Gastrocnemius medialis (tissue), 4 donors: ENCODE measurements at regions not wholly inside any gene's neighbourhood (a gene's known extent, or its start where the extent isn't known, plus 50 kb on each side); places are given as distances from the start of the nearest gene placed in this dataset.

Experiments
- ATAC-seq, 2 donors: fragments of 150-250 bp; one replicate each; pipeline ENCODE4 v1.9.1; 2016
- DNase-seq, 2 donors: peaks; one replicate each; pipeline ENCODE4 v3.0.0-alpha.2; 2019
- H3K27ac ChIP-seq, 4 donors: fragments of 200-600 bp; sonication (generic); 1 replicate in 1 of 4; 2 replicates in 3 of 4; pipeline ENCODE4 v1.5.1; 2016 to 2018; ENCODE audit warnings: mild to moderate bottlenecking in 2 of 4, moderate library complexity in 1 of 4
- H3K27me3 ChIP-seq, 3 donors: fragments of 200-600 bp; sonication (generic) in 2 of 3; 1 replicate in 1 of 3; 2 replicates in 2 of 3; pipeline versions ENCODE4 v1.5.1 to v1.6.0; 2016 to 2019; ENCODE audit warnings: mild to moderate bottlenecking in 1 of 3, moderate library complexity in 1 of 3
- H3K36me3 ChIP-seq, 2 donors: fragments of 200-600 bp; sonication (generic) in 1 of 2; one replicate each; pipeline ENCODE4 v1.5.1; 2017 to 2018
- H3K4me1 ChIP-seq, 2 donors: fragments of 200-600 bp; sonication (generic) in 1 of 2; one replicate each; pipeline ENCODE4 v1.5.1; 2016 to 2017; ENCODE audit warnings: mild to moderate bottlenecking in 2 of 2
- H3K4me3 ChIP-seq, 4 donors: fragments of 200-600 bp; sonication (generic) in 3 of 4; 1 replicate in 1 of 4; 2 replicates in 3 of 4; pipeline ENCODE4 v1.5.1; 2016 to 2019; ENCODE audit warnings: mild to moderate bottlenecking in 2 of 4
- H3K9me3 ChIP-seq, 3 donors: fragments of 200-600 bp; sonication (generic) in 2 of 3; 1 replicate in 1 of 3; 2 replicates in 2 of 3; pipeline ENCODE4 v1.5.1; 2016 to 2019
- CTCF ChIP-seq, 5 experiments: fragments of 450-650 bp in 3 of 5; fragments of 200-600 bp in 2 of 5; sonication (generic) in 2 of 5; IDR thresholded peaks in 4 of 5; conservative IDR thresholded peaks in 1 of 5; 1 replicate in 4 of 5; 2 replicates in 1 of 5; pipeline ENCODE4 v1.5.1; 2016 to 2019; ENCODE audit warnings: antibody characterized with exemption in 5 of 5, mild to moderate bottlenecking in 3 of 5, moderate library complexity in 3 of 5
- POLR2A ChIP-seq, 2 donors: fragments of 450-650 bp; IDR thresholded peaks; one replicate each; pipeline ENCODE4 v1.6.1; 2017; ENCODE audit warnings: antibody characterized with exemption in 2 of 2, mild to moderate bottlenecking in 2 of 2, moderate library complexity in 2 of 2
- in situ Hi-C, 4 donors: fragments of 200-750 bp; cut with MboI; loops; one replicate each; pipeline versions ENCODE4 v1.15.0 to v1.8.0; 2017; ENCODE audit warnings: low sequenced_read_pairs in 4 of 4
- intact Hi-C: fragments of 100-400 bp; cut with DNase I; formaldehyde crosslinking; loops from one replicate; pipeline ENCODE4 v1.15.1; 2023; ENCODE audit warnings: low total_unique reads

- DNase-seq = peak; percentile 26 to 28
Observed at GRCh38 chr1:244322791-244323521, 128.8 kb downstream of the ADSS2 start.

GRCh38 chr1:244324176-244324883, 127.4 kb downstream of the ADSS2 start:
- in situ Hi-C loops = no loop called here
- ATAC-seq = no peak
- intact Hi-C loops = no loop called here
- no peak for TF ChIP-seq CTCF (IDR thresholded peaks at IDR 0.05 in 4 of 5, conservative IDR thresholded peaks at IDR 0.05 in 1 of 5)
- TF ChIP-seq POLR2A (IDR thresholded peaks at IDR 0.05) = no peak
- Histone ChIP-seq H3K9me3 (no peaks in the 10 kb centered on the region), H3K27me3 (no peaks in the 10 kb centered on the region), H3K36me3 (no peaks in the 10 kb centered on the region), H3K27ac (no peak overlapping the region), H3K4me1 (peaks cover 0 to 4% of the 10 kb centered on the region in 2 donors), H3K4me3 (no peak overlapping the region)
- DNase-seq = no peak

More at GRCh38 chr1:244322791-244323521, 128.8 kb downstream of the ADSS2 start:
- no peak for TF ChIP-seq POLR2A (IDR thresholded peaks at IDR 0.05)
- TF ChIP-seq CTCF (IDR thresholded peaks at IDR 0.05 in 4 of 5, conservative IDR thresholded peaks at IDR 0.05 in 1 of 5) = no peak
- intact Hi-C loops (no loop called here), in situ Hi-C loops (no loop called here)
- peak; percentile 87 to 91 for ATAC-seq
- Histone ChIP-seq H3K27me3 (no peaks in the 10 kb centered on the region), H3K27ac (peak overlapping the region; percentile 60 to 78 (median 64)), H3K36me3 (no peaks in the 10 kb centered on the region), H3K9me3 (no peaks in the 10 kb centered on the region), H3K4me3 (no peak overlapping the region), H3K4me1 (peaks cover 0 to 4% of the 10 kb centered on the region in 2 donors)

GRCh38 chr1:244325056-244325758, 126.5 kb downstream of the ADSS2 start:
- H3K36me3 ChIP-seq = no peaks in the 10 kb centered on the region
- TF ChIP-seq CTCF (IDR thresholded peaks at IDR 0.05 in 4 of 5, conservative IDR thresholded peaks at IDR 0.05 in 1 of 5) (no peak), POLR2A (IDR thresholded peaks at IDR 0.05) (no peak)
- in situ Hi-C loops = no loop called here
- H3K27me3 ChIP-seq = no peaks in the 10 kb centered on the region
- no peak overlapping the region for H3K27ac ChIP-seq
- H3K4me1 ChIP-seq = peaks cover 0 to 4% of the 10 kb centered on the region in 2 donors
- H3K9me3 ChIP-seq = no peaks in the 10 kb centered on the region
- intact Hi-C loops = no loop called here
- peak in 1 of 2 donors; percentile 16 for DNase-seq
- no peak for ATAC-seq
- H3K4me3 ChIP-seq = no peak overlapping the region

GRCh38 chr1:244326757-244327156, 125.0 kb downstream of the ADSS2 start:
- H3K4me3 ChIP-seq = no peak overlapping the region
- TF ChIP-seq POLR2A (IDR thresholded peaks at IDR 0.05) = no peak
- TF ChIP-seq CTCF (IDR thresholded peaks at IDR 0.05 in 4 of 5, conservative IDR thresholded peaks at IDR 0.05 in 1 of 5) = no peak
- ATAC-seq = no peak
- DNase-seq = no peak
- no peaks in the 10 kb centered on the region for H3K36me3 ChIP-seq
- H3K27ac ChIP-seq = no peak overlapping the region
- H3K27me3 ChIP-seq = no peaks in the 10 kb centered on the region
- H3K4me1 ChIP-seq = peaks cover 0 to 4% of the 10 kb centered on the region in 2 donors
- intact Hi-C loops = no loop called here
- in situ Hi-C loops = no loop called here
- no peaks in the 10 kb centered on the region for H3K9me3 ChIP-seq
